ENCODE measurements at regions not wholly inside any gene's neighbourhood (a gene's known extent, or its start where the extent isn't known, plus 50 kb on each side); places are given as distances from the start of the nearest gene placed in this dataset.
A peak's percentile ranks its signal among the peaks of the same experiment; 100 is the strongest.

GRCh38 chr7:132677918-132678317, 101.6 kb upstream of the PLXNA4 start:
- ATAC-seq (ENCODE audit: low FRiP score in 2 of 2) (no peak), DNase-seq (no peak)
- WGBS, 2 donors = 95% methylated on average over 3 to 5 of the region's 5 CpGs
- no peak overlapping the region for H3K27ac ChIP-seq
- H3K36me3 ChIP-seq = no peaks in the 10 kb centered on the region
- TF ChIP-seq POLR2AphosphoS5 (IDR thresholded peaks at IDR 0.05) (no peak), POLR2A (IDR thresholded peaks at IDR 0.05) (no peak), EP300 (IDR thresholded peaks at IDR 0.05) (no peak), CTCF (IDR thresholded peaks at IDR 0.05) (no peak)
- H3K4me3 ChIP-seq = no peak overlapping the region
- H3K4me1 ChIP-seq = no peaks in the 10 kb centered on the region
- no peaks in the 10 kb centered on the region for H3K9me3 ChIP-seq
- H3K27me3 ChIP-seq = no peaks in the 10 kb centered on the region

GRCh38 chr7:132672200-132672990, 96.1 kb upstream of the PLXNA4 start:
- Histone ChIP-seq H3K4me1 (no peaks in the 10 kb centered on the region), H3K4me3 (no peak overlapping the region), H3K36me3 (no peaks in the 10 kb centered on the region), H3K27ac (no peak overlapping the region), H3K9me3 (no peaks in the 10 kb centered on the region), H3K27me3 (no peaks in the 10 kb centered on the region)
- peak in 1 of 2 donors; percentile 19 for ATAC-seq (ENCODE audit: low FRiP score in 2 of 2)
- WGBS, 2 donors = 83 to 94% methylated on average over 6 to 9 of the region's 9 CpGs
- TF ChIP-seq POLR2A (IDR thresholded peaks at IDR 0.05) = no peak
- no peak for TF ChIP-seq CTCF (IDR thresholded peaks at IDR 0.05)
- TF ChIP-seq EP300 (IDR thresholded peaks at IDR 0.05) = no peak
- no peak for TF ChIP-seq POLR2AphosphoS5 (IDR thresholded peaks at IDR 0.05)
- no peak for DNase-seq

- DNase-seq = no peak
- 78 to 95% methylated on average over 2 of the region's 2 CpGs for WGBS, 2 donors
- no peaks in the 10 kb centered on the region for H3K27me3 ChIP-seq
- H3K4me1 ChIP-seq = peaks cover 0 to 6% (median 0%) of the 10 kb centered on the region in 4 donors
- no peak for ATAC-seq (ENCODE audit: low FRiP score in 2 of 2)
- TF ChIP-seq POLR2AphosphoS5 (IDR thresholded peaks at IDR 0.05) (no peak), POLR2A (IDR thresholded peaks at IDR 0.05) (no peak), EP300 (IDR thresholded peaks at IDR 0.05) (no peak), CTCF (IDR thresholded peaks at IDR 0.05) (no peak)
- no peak overlapping the region for H3K4me3 ChIP-seq
- no peaks in the 10 kb centered on the region for H3K9me3 ChIP-seq
- no peaks in the 10 kb centered on the region for H3K36me3 ChIP-seq
- H3K27ac ChIP-seq = no peak overlapping the region
Measured at GRCh38 chr7:132666774-132667172, 90.5 kb upstream of the PLXNA4 start.

GRCh38 chr7:132666071-132666773, 90.0 kb upstream of the PLXNA4 start:
- no peaks in the 10 kb centered on the region for H3K36me3 ChIP-seq
- H3K27me3 ChIP-seq = no peaks in the 10 kb centered on the region
- TF ChIP-seq POLR2AphosphoS5 (IDR thresholded peaks at IDR 0.05) = no peak
- TF ChIP-seq EP300 (IDR thresholded peaks at IDR 0.05) = no peak
- no peak for TF ChIP-seq POLR2A (IDR thresholded peaks at IDR 0.05)
- no peak for TF ChIP-seq CTCF (IDR thresholded peaks at IDR 0.05)
- H3K9me3 ChIP-seq = no peaks in the 10 kb centered on the region
- H3K27ac ChIP-seq = no peak overlapping the region
- peaks cover 0 to 6% (median 0%) of the 10 kb centered on the region in 4 donors for H3K4me1 ChIP-seq
- WGBS, 2 donors = 52 to 62% methylated on average over 3 of the region's 3 CpGs
- DNase-seq (no peak), ATAC-seq (ENCODE audit: low FRiP score in 2 of 2) (no peak)
- no peak overlapping the region for H3K4me3 ChIP-seq

Data from upper lobe of left lung (tissue), 6 donors.